ENCODE measurements at regions not wholly inside any gene's neighbourhood (a gene's known extent, or its start where the extent isn't known, plus 50 kb on each side); places are given as distances from the start of the nearest gene placed in this dataset.
"Not testable (repeated sequence)": the region's sequence is repeated elsewhere in the genome, so short reads cannot be mapped to it uniquely, and the experiment has no call there.

DNA sequence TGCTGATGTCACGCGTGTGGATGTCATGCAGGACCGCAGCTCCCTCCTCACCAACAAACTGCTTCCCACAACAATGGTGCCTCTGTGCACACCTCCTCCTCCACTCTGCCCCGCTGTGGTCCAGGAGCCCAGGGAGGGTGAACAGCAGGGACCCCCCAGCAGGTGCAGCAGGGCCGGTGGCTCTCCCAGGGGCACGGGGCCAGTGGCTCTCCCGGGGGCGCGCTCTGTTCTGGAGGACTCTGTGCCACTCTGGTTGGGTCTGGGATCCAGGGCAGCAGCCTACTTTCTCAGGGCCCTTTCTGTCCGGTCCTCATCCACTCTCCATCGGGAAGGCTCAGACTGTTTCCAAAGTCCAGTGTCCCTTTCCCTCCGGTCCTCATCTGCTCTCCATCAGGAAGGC is 153.0 kb upstream of the ZNF469 start:
- not testable (repeated sequence) for H3K36me3 ChIP-seq; H3K4me3 ChIP-seq (ENCODE audit: low read depth in 1 of 2, low read length in 1 of 2); H3K4me1 ChIP-seq (ENCODE audit: control insufficient read depth in 1 of 2, insufficient read depth in 1 of 2, low read depth in 1 of 2, low read length in 1 of 2); H3K27ac ChIP-seq; H3K9me3 ChIP-seq; H3K27me3 ChIP-seq

- not testable (repeated sequence) for H3K36me3 ChIP-seq; H3K27ac ChIP-seq; H3K4me1 ChIP-seq (ENCODE audit: control insufficient read depth in 1 of 2, insufficient read depth in 1 of 2, low read depth in 1 of 2, low read length in 1 of 2); H3K4me3 ChIP-seq (ENCODE audit: low read depth in 1 of 2, low read length in 1 of 2); H3K27me3 ChIP-seq; H3K9me3 ChIP-seq
These were observed 152.3 kb upstream of the ZNF469 start for GRCh38 chr16:88230276-88230966.

DNA sequence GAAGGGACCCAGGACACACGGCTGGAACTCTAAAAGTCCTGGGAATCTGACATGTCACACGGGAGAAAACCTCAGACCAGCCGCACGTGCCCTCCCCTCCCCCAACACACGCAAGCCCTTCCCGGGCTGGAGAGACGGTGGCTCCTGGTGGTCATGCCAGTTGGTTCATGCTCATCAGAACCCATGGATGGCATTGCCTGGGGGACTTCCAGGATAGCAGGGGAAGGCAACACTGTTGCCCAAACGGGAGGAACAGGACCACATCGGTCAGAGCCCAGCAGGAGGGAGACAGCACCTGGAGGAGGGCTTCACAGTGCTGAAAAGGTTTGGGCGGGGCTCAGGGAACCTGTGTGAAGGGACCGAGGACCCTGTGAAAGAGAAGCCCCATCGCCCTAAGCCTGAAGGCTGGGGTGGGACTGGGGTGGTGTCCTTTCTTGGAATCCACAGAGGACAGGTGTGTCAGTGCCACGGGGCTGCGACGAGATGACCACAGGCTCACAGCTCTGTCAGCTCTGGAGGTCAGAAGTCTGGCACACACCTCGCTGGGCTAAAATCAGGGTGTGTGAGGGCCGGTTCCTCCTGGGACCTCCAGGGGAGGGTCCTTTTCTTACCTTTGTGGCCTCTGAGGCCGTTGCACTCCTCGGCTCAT is 151.7 kb upstream of the ZNF469 start:
- not testable (repeated sequence) for H3K4me3 ChIP-seq (ENCODE audit: low read depth in 1 of 2, low read length in 1 of 2); H3K9me3 ChIP-seq; H3K4me1 ChIP-seq (ENCODE audit: control insufficient read depth in 1 of 2, insufficient read depth in 1 of 2, low read depth in 1 of 2, low read length in 1 of 2); H3K36me3 ChIP-seq; H3K27me3 ChIP-seq; H3K27ac ChIP-seq

- not testable (repeated sequence) for H3K4me1 ChIP-seq (ENCODE audit: control insufficient read depth in 1 of 2, insufficient read depth in 1 of 2, low read depth in 1 of 2, low read length in 1 of 2); H3K27me3 ChIP-seq; H3K36me3 ChIP-seq; H3K9me3 ChIP-seq; H3K27ac ChIP-seq; H3K4me3 ChIP-seq (ENCODE audit: low read depth in 1 of 2, low read length in 1 of 2)
These were observed 150.9 kb upstream of the ZNF469 start for GRCh38 chr16:88231839-88232238.

DNA sequence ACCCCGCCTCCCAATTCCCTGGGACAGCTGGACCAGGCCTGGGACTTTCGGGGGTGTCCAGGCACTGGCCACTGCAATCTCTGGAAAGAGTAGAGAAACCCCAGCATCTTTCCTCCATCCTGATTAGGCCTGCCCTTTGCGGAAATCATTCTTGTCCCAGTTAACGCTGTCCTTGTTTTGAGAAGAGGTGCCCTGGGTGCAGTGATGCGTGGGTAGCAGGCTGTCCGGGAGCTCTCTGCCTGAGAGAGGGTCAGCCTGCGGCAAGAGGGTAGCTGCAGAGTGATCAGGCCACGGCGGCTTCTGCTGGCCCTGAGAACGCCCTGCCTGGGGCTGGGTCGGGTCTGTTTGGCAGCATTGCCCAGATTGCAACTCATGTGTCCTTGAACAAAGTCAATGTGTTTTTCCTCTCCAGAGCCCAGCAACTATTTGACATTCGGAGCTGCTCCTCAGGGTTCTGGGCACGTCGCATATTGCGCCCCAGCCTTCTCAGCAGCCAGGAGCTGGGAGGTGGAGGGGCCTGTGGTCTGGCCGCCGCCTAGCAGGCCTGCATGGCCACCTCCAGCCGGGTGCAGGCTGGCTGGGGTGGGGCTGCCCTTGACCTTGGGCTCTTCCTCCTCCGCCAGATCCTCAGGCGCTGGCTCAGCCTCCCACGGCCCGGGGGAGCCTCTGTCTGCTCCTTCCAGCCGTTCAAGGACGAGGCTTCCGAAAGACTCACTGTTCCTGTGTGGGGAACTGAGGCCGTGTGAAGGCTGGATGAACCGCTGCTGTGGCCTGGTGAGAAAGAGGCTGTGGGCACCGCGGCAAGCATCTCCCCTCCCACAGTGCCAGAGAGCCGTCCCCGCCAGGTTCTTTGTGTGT is 150.1 kb upstream of the ZNF469 start:
- H3K36me3 ChIP-seq; H3K27ac ChIP-seq; H3K4me3 ChIP-seq (ENCODE audit: low read depth in 1 of 2, low read length in 1 of 2); H3K4me1 ChIP-seq (ENCODE audit: control insufficient read depth in 1 of 2, insufficient read depth in 1 of 2, low read depth in 1 of 2, low read length in 1 of 2); H3K27me3 ChIP-seq; H3K9me3 ChIP-seq: not testable (repeated sequence)

DNA sequence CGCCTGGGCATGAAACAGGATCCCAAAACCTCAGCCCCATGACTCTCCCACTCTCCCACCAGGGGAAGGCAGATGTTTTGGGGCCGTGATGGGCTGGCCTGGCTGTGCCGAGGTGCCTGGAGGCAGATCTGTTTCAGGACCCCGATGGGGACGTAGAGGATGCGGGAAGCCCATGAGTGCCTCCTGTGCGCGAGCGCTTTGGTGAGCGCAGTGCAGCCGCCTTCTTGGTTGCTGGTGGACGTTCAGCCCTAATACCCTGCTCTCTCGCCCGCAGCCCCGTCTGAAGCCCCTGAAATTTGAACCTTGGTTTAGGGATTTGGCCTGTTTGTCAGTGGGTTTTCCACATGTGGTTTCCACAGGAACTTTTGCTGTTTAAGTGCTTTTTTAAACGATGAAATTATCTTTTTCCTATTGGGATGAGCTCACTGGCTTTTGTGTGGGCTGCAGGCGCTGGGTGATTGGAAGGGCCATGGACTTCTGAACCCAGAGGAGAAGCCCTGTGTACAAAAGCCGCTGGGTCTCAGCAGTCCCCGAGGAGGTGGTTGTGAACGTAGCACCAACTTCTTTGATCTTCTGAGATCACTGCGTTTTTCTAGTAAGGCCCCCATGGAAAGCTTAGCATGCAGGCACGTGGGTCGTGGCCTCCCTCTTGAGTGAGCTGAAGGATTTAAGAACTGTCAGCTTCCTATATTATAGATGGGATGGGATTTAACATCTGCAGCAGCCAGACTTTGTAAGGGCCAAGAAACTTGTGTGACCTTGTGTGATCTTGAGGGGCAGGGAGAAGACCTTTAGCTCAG is 148.9 kb upstream of the ZNF469 start:
- H3K4me1 ChIP-seq (ENCODE audit: control insufficient read depth in 1 of 2, insufficient read depth in 1 of 2, low read depth in 1 of 2, low read length in 1 of 2); H3K4me3 ChIP-seq (ENCODE audit: low read depth in 1 of 2, low read length in 1 of 2); H3K9me3 ChIP-seq; H3K36me3 ChIP-seq; H3K27me3 ChIP-seq; H3K27ac ChIP-seq: not testable (repeated sequence)

DNA sequence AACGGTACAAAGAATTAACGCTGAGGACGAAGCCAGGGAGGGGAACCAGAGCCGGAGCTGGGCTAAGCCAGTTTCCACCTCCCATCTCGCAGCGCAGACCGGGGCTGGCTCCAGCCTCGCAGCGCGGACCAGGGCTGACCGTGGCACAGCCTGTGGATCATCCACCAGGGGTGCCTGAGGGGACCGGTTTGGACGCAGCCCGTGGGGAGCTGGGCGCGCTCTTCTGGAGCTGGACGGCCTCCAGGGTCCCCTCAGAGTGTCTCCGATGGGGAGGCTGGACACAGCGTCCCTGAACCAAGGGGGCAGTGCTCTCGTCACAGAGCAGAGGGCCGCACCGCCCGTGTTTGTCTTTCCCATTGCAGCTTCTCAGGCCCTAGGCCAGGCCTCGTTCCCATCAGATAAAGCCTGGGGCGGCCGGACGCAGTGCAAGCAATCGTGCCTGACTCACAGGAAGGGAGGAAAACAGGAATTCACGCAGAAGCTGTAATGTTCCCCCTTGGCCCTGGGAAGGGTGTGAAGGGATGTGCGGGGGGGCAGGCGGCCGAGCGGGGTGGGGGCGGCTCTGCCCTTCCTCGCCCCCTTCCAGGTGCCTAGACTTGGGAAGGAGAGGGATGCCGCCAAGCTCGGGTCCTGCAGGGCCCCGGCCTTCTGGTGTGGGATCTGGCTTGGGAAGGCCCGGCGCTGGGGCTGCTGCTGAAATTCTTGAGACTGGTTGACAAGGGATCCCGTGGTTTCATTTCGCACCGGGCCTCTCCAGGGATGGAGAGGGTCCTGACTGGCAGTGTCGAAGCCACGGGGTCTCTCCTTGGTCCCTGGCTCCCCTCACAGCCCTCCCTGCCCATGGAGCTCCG is 148.1 kb upstream of the ZNF469 start:
- H3K27me3 ChIP-seq; H3K9me3 ChIP-seq; H3K36me3 ChIP-seq; H3K27ac ChIP-seq; H3K4me1 ChIP-seq (ENCODE audit: control insufficient read depth in 1 of 2, insufficient read depth in 1 of 2, low read depth in 1 of 2, low read length in 1 of 2); H3K4me3 ChIP-seq (ENCODE audit: low read depth in 1 of 2, low read length in 1 of 2): not testable (repeated sequence)

DNA sequence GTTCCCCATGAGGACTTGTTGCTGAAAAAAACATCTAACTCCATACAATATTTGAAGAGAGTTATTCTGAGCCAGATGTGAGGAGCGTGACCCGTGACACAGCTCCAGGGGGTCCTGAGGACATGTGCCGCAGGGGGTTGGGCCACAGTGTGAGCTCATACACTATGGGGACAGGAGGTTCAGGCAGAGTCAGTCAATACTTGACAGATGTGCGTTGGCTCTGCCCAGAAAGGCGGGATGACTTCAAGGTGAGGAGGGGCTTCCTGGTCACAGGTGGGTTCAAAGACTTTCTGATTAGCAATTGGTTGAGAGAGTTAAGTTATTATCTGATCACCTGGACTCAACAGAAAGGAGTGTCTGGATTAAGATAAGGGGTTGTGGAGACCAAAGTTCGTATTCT is 147.1 kb upstream of the ZNF469 start:
- H3K36me3 ChIP-seq; H3K27me3 ChIP-seq; H3K9me3 ChIP-seq; H3K4me1 ChIP-seq (ENCODE audit: control insufficient read depth in 1 of 2, insufficient read depth in 1 of 2, low read depth in 1 of 2, low read length in 1 of 2); H3K4me3 ChIP-seq (ENCODE audit: low read depth in 1 of 2, low read length in 1 of 2); H3K27ac ChIP-seq: not testable (repeated sequence)

- not testable (repeated sequence) for H3K27ac ChIP-seq; H3K27me3 ChIP-seq; H3K9me3 ChIP-seq; H3K4me1 ChIP-seq (ENCODE audit: control insufficient read depth in 1 of 2, insufficient read depth in 1 of 2, low read depth in 1 of 2, low read length in 1 of 2); H3K36me3 ChIP-seq; H3K4me3 ChIP-seq (ENCODE audit: low read depth in 1 of 2, low read length in 1 of 2)
These were observed 146.5 kb upstream of the ZNF469 start for GRCh38 chr16:88236229-88236628.

DNA sequence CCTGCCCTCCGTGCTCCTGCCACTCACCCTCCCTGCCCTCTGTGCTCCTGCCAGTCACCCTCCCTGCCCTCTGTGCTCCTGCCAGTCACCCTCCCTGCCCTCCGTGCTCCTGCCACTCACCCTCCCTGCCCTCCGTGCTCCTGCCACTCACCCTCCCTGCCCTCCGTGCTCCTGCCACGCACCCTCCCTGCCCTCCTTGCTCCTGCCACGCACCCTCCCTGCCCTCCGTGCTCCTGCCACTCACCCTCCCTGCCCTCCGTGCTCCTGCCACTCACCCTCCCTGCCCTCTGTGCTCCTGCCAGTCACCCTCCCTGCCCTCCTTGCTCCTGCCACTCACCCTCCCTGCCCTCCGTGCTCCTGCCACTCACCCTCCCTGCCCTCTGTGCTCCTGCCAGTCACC is 145.4 kb upstream of the ZNF469 start:
- not testable (repeated sequence) for H3K27ac ChIP-seq; H3K9me3 ChIP-seq; H3K4me1 ChIP-seq (ENCODE audit: control insufficient read depth in 1 of 2, insufficient read depth in 1 of 2, low read depth in 1 of 2, low read length in 1 of 2); H3K36me3 ChIP-seq; H3K27me3 ChIP-seq; H3K4me3 ChIP-seq (ENCODE audit: low read depth in 1 of 2, low read length in 1 of 2)

- not testable (repeated sequence) for H3K4me3 ChIP-seq (ENCODE audit: low read depth in 1 of 2, low read length in 1 of 2); H3K36me3 ChIP-seq; H3K4me1 ChIP-seq (ENCODE audit: control insufficient read depth in 1 of 2, insufficient read depth in 1 of 2, low read depth in 1 of 2, low read length in 1 of 2); H3K27ac ChIP-seq; H3K9me3 ChIP-seq; H3K27me3 ChIP-seq
These were observed 144.9 kb upstream of the ZNF469 start for GRCh38 chr16:88237761-88238415.

DNA sequence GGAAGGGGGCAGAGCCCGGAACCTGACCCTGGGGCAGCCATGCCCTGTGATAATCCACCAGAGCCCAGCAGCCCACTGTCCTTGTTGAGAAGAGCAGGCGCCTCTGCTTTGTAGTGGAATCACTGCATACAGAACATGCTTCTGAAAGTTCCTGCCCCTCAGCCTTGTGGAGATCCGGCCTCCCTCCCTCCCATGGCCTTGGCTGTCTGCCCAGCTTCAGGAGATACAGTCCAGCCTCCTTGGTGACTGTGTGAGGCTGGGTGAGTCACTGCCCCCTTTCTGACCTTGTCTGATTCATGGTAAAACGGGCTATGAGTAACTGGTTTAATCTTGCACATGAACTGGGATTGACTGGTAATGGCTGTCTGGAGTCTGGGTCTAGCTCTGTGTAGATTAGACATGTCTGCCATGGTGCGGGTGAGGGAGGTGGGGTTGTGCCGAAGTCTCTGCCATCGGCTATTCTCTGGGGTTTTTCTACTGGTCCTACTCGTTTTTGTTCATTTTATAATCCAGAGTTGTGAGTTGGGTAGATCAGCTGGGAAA is 144.0 kb upstream of the ZNF469 start:
- not testable (repeated sequence) for H3K4me3 ChIP-seq (ENCODE audit: low read depth in 1 of 2, low read length in 1 of 2); H3K9me3 ChIP-seq; H3K27me3 ChIP-seq; H3K4me1 ChIP-seq (ENCODE audit: control insufficient read depth in 1 of 2, insufficient read depth in 1 of 2, low read depth in 1 of 2, low read length in 1 of 2); H3K27ac ChIP-seq; H3K36me3 ChIP-seq

Data from neutrophil (primary cell).